H9 (cell line): ENCODE measurements at regions not wholly inside any gene's neighbourhood (a gene's known extent, or its start where the extent isn't known, plus 50 kb on each side); places are given as distances from the start of the nearest gene placed in this dataset.

Experiments used
- DNase-seq: peaks from one replicate; pipeline ENCODE4 v3.0.0-alpha.2; 2017
- H2AFZ ChIP-seq: one replicate; pipeline ENCODE4 v1.6.1; 2013; ENCODE audit warnings: mild to moderate bottlenecking, low read length, control low read depth, moderate library complexity
- H2AK5ac ChIP-seq: 2 replicates; pipeline ENCODE4 v1.6.1; 2013; ENCODE audit warnings: low read length, control low read depth, mixed read lengths; ENCODE audit not compliant: insufficient read length
- H2BK120ac ChIP-seq: one replicate; pipeline ENCODE4 v1.6.1; 2013; ENCODE audit warnings: low read depth, mild to moderate bottlenecking, low read length, control low read depth, inconsistent platforms; ENCODE audit not compliant: poor library complexity, severe bottlenecking
- H2BK12ac ChIP-seq: 2 replicates; pipeline ENCODE4 v1.6.1; 2013; ENCODE audit warnings: low read length, control low read depth, mixed read lengths, low read depth; ENCODE audit not compliant: insufficient read length
- H2BK15ac ChIP-seq: 2 replicates; pipeline ENCODE4 v1.6.1; 2013; ENCODE audit warnings: low read depth, low read length, control low read depth
- H2BK20ac ChIP-seq: one replicate; pipeline ENCODE4 v1.6.1; 2013; ENCODE audit warnings: low read depth, mild to moderate bottlenecking, low read length, control low read depth, inconsistent platforms; ENCODE audit not compliant: poor library complexity, severe bottlenecking
- H2BK5ac ChIP-seq: 2 replicates; pipeline ENCODE4 v1.6.1; 2013; ENCODE audit warnings: low read length, control low read depth, mixed read lengths; ENCODE audit not compliant: insufficient read length
- H3K14ac ChIP-seq: 2 replicates; pipeline ENCODE4 v1.6.1; 2013; ENCODE audit warnings: low read length, control low read depth; ENCODE audit not compliant: insufficient read depth
- H3K18ac ChIP-seq: 2 replicates; pipeline ENCODE4 v1.6.1; 2013; ENCODE audit warnings: low read depth, mild to moderate bottlenecking, mixed read lengths, low read length, control low read depth; ENCODE audit not compliant: insufficient read length
- H3K23ac ChIP-seq: 2 replicates; pipeline ENCODE4 v1.6.1; 2013; ENCODE audit warnings: low read length, control low read depth, mixed read lengths, low read depth; ENCODE audit not compliant: insufficient read length
- H3K23me2 ChIP-seq: 2 replicates; pipeline ENCODE4 v1.6.1; 2013; ENCODE audit warnings: low read depth, mild to moderate bottlenecking, mixed read lengths, low read length, control low read depth; ENCODE audit not compliant: insufficient read length, poor library complexity, severe bottlenecking
- H3K27ac ChIP-seq: 2 replicates; pipeline ENCODE4 v1.5.1; 2013; ENCODE audit warnings: low read length, control low read depth, mixed read lengths, low read depth; ENCODE audit not compliant: insufficient read length
- H3K27me3 ChIP-seq: 2 replicates; pipeline ENCODE4 v1.6.1; 2013; ENCODE audit warnings: low read length, control low read depth, inconsistent platforms; ENCODE audit not compliant: insufficient read depth
- H3K4ac ChIP-seq: 2 replicates; pipeline ENCODE4 v1.6.1; 2013; ENCODE audit warnings: low read depth, mild to moderate bottlenecking, control low read depth, inconsistent platforms, low read length, moderate library complexity
- H3K4me1 ChIP-seq: 2 replicates; pipeline ENCODE4 v1.6.1; 2013; ENCODE audit warnings: low read length, control low read depth, inconsistent platforms; ENCODE audit not compliant: insufficient read depth
- H3K4me2 ChIP-seq: 2 replicates; pipeline ENCODE4 v1.6.1; 2013; ENCODE audit warnings: low read length, control low read depth, mixed read lengths; ENCODE audit not compliant: insufficient read length, insufficient read depth
- H3K56ac ChIP-seq: 2 replicates; pipeline ENCODE4 v1.6.1; 2013; ENCODE audit warnings: low read depth, mild to moderate bottlenecking, mixed read lengths, low read length, control low read depth; ENCODE audit not compliant: insufficient read length
- H3K79me1 ChIP-seq: 2 replicates; pipeline ENCODE4 v1.6.1; 2013; ENCODE audit warnings: low read depth, mild to moderate bottlenecking, moderate library complexity, low read length, control low read depth, inconsistent platforms; ENCODE audit not compliant: insufficient read depth, poor library complexity, severe bottlenecking
- H3K79me2 ChIP-seq: 2 replicates; pipeline ENCODE4 v1.6.1; 2013; ENCODE audit warnings: low read length, control low read depth, inconsistent platforms; ENCODE audit not compliant: insufficient read depth
- H3K9ac ChIP-seq: 2 replicates; pipeline ENCODE4 v1.6.1; 2013; ENCODE audit warnings: low read length, control low read depth, mixed read lengths; ENCODE audit not compliant: insufficient read length; ENCODE audit errors: extremely low read depth
- H3K9me3 ChIP-seq: one replicate; pipeline ENCODE4 v1.6.1; 2013; ENCODE audit warnings: low read depth, low read length, inconsistent platforms; ENCODE audit not compliant: control insufficient read depth
- H3T11ph ChIP-seq: one replicate; pipeline ENCODE4 v1.6.1; 2013; ENCODE audit warnings: mild to moderate bottlenecking, low read length, control low read depth, inconsistent platforms
- H4K20me1 ChIP-seq: one replicate; pipeline ENCODE4 v1.6.1; 2013; ENCODE audit not compliant: control insufficient read depth, insufficient read length, insufficient read depth
- H4K5ac ChIP-seq: 2 replicates; pipeline ENCODE4 v1.6.1; 2013; ENCODE audit warnings: low read depth, mild to moderate bottlenecking, mixed read lengths, low read length, control low read depth; ENCODE audit not compliant: insufficient read length
- H4K8ac ChIP-seq: replicated peaks from 2 replicates; pipeline ENCODE4 v1.6.1; 2013; ENCODE audit warnings: low read length, control low read depth, mixed read lengths, low read depth; ENCODE audit not compliant: insufficient read length
- H4K91ac ChIP-seq: 2 replicates; pipeline ENCODE4 v1.6.1; 2013; ENCODE audit warnings: low read depth, mild to moderate bottlenecking, moderate library complexity, mixed read lengths, low read length, control low read depth; ENCODE audit not compliant: insufficient read length
- H3K27ac Mint-ChIP-seq, 3 experiments: 2 replicates in 2 of 3; 3 replicates in 1 of 3; pipeline ENCODE4 v1.8.0; 2020 to 2021; ENCODE audit warnings: mixed read lengths in 3 of 3, mild to moderate bottlenecking in 1 of 3, moderate library complexity in 1 of 3
- H3K27me3 Mint-ChIP-seq: 2 replicates; pipeline ENCODE4 v1.8.0; 2021; ENCODE audit warnings: low read depth, mild to moderate bottlenecking, moderate library complexity, mixed read lengths
- H3K36me3 Mint-ChIP-seq, 3 experiments: 2 replicates in 2 of 3; 3 replicates in 1 of 3; pipeline ENCODE4 v1.8.0; 2020 to 2021; ENCODE audit warnings: low read depth in 3 of 3, mixed read lengths in 3 of 3; ENCODE audit not compliant: insufficient read depth in 1 of 3
- H3K4me1 Mint-ChIP-seq, 2 experiments: 2 replicates each; pipeline ENCODE4 v1.8.0; 2020; ENCODE audit warnings: mixed read lengths in 2 of 2
- H3K4me3 Mint-ChIP-seq, 2 experiments: 2 replicates in 1 of 2; 3 replicates in 1 of 2; pipeline ENCODE4 v1.8.0; 2020 to 2021; ENCODE audit warnings: mild to moderate bottlenecking in 2 of 2, mixed read lengths in 2 of 2, moderate library complexity in 1 of 2
- H3K9me3 Mint-ChIP-seq, 2 experiments: 2 replicates in 1 of 2; 3 replicates in 1 of 2; pipeline ENCODE4 v1.8.0; 2020; ENCODE audit warnings: mild to moderate bottlenecking in 2 of 2, mixed read lengths in 2 of 2, moderate library complexity in 1 of 2
- WGBS: extraction: QIAGEN DNeasy Blood & Tissue Kit; methylation state at CpG from one replicate; pipeline ENCODE4 v1.1.7; 2013; ENCODE audit warnings: missing lambda C conversion rate, low lambda C conversion rate, mixed read lengths; ENCODE audit not compliant: insufficient read length; ENCODE audit errors: extremely low coverage; 5-methylcytosine and 5-hydroxymethylcytosine counted together
- TF ChIP-seq, protein P1 (sequence below): fragments of 200-600 bp; sonication (generic); conservative IDR thresholded peaks from 3 replicates; pipeline ENCODE4 v1.8.0; 2021; ENCODE audit warnings: antibody characterized with exemption, mild to moderate bottlenecking

DNA sequence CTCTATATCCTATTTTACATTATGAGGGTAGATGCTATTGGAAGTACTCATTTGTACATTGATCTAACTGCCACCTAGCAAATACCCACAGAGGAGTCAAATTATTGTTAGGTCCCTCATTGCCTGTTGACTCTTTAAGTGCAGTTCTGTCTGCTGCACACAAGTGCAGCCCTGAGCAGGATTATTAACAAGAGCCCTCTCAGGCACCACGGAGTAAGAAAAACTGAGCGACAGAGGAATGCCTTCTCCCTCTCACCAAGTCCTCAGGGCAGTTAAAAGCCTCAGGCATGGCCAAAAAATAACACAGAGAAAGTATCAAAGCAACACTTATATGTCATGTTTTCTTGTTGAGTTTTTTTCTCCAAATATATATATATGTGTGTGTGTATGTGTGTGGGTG lies 340.0 kb upstream of the NRG3 start:
- no peak overlapping the region for H2AFZ ChIP-seq
- Mint-ChIP-seq H3K27me3 (no peaks in the 10 kb centered on the region), H3K36me3 (no peaks in the 10 kb centered on the region), H3K4me3 (no peak overlapping the region), H3K9me3 (no peaks in the 10 kb centered on the region; a peak in 1 of 5 replicates), H3K4me1 (no peaks in the 10 kb centered on the region), H3K27ac (no peak overlapping the region)
- TF ChIP-seq, protein P1, sequence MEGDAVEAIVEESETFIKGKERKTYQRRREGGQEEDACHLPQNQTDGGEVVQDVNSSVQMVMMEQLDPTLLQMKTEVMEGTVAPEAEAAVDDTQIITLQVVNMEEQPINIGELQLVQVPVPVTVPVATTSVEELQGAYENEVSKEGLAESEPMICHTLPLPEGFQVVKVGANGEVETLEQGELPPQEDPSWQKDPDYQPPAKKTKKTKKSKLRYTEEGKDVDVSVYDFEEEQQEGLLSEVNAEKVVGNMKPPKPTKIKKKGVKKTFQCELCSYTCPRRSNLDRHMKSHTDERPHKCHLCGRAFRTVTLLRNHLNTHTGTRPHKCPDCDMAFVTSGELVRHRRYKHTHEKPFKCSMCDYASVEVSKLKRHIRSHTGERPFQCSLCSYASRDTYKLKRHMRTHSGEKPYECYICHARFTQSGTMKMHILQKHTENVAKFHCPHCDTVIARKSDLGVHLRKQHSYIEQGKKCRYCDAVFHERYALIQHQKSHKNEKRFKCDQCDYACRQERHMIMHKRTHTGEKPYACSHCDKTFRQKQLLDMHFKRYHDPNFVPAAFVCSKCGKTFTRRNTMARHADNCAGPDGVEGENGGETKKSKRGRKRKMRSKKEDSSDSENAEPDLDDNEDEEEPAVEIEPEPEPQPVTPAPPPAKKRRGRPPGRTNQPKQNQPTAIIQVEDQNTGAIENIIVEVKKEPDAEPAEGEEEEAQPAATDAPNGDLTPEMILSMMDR, result no peak
- no peak overlapping the region for H2BK20ac ChIP-seq
- no peak overlapping the region for H3K27ac ChIP-seq
- H3K79me2 ChIP-seq, result no peaks in the 10 kb centered on the region
- H3K79me1 ChIP-seq, result no peaks in the 10 kb centered on the region
- no peak for DNase-seq
- no peak overlapping the region for H4K91ac ChIP-seq
- H3K14ac ChIP-seq, result no peak overlapping the region
- H3K56ac ChIP-seq, result no peak overlapping the region
- no peaks in the 10 kb centered on the region for H3K4me1 ChIP-seq
- H2BK120ac ChIP-seq, result no peak overlapping the region
- H2BK12ac ChIP-seq, result no peak overlapping the region
- no peak overlapping the region for H3K18ac ChIP-seq
- no peaks in the 10 kb centered on the region for H3K9me3 ChIP-seq
- H2AK5ac ChIP-seq, result no peak overlapping the region
- no peak overlapping the region for H2BK15ac ChIP-seq
- no peaks in the 10 kb centered on the region for H3K27me3 ChIP-seq
- no peak overlapping the region for H3T11ph ChIP-seq
- no peak overlapping the region for H2BK5ac ChIP-seq
- H3K23me2 ChIP-seq, result no peaks in the 10 kb centered on the region
- H4K5ac ChIP-seq, result no peak overlapping the region
- WGBS, result no CpG with 5 or more reads among the region's 2 CpGs
- no peak overlapping the region for H3K23ac ChIP-seq
- H4K20me1 ChIP-seq, result no peaks in the 10 kb centered on the region
- no peak overlapping the region for H3K4ac ChIP-seq
- no peak overlapping the region for H3K4me2 ChIP-seq
- H3K9ac ChIP-seq, result no peak overlapping the region
- no peak overlapping the region for H4K8ac ChIP-seq
